CD1c-positive myeloid dendritic cell (primary cell): ENCODE measurements at regions not wholly inside any gene's neighbourhood (a gene's known extent, or its start where the extent isn't known, plus 50 kb on each side); places are given as distances from the start of the nearest gene placed in this dataset.
"Not testable (repeated sequence)": the region's sequence is repeated elsewhere in the genome, so short reads cannot be mapped to it uniquely, and the experiment has no call there.

Experiments
- DNase-seq: peaks from one replicate; pipeline ENCODE4 v3.0.0-alpha.2; 2016; ENCODE audit errors: extremely low spot score

GRCh38 chr2:142332196-142332595 lies 201.4 kb upstream of the LRP1B start:
- no peak for DNase-seq

GRCh38 chr2:142330458-142330857 lies 199.6 kb upstream of the LRP1B start:
- DNase-seq: no peak

- no peak for DNase-seq
These were observed 195.1 kb upstream of the LRP1B start for GRCh38 chr2:142325870-142326269.

GRCh38 chr2:142323206-142323605 lies 192.4 kb upstream of the LRP1B start:
- no peak for DNase-seq

- no peak for DNase-seq
These were observed 191.0 kb upstream of the LRP1B start for GRCh38 chr2:142321706-142322280.

GRCh38 chr2:142320067-142320466 lies 189.3 kb upstream of the LRP1B start:
- no peak for DNase-seq

- no peak for DNase-seq
These were observed 185.2 kb upstream of the LRP1B start for GRCh38 chr2:142316049-142316448.

GRCh38 chr2:142315346-142315745 lies 184.5 kb upstream of the LRP1B start:
- DNase-seq: no peak

- no peak for DNase-seq
These were observed 183.3 kb upstream of the LRP1B start for GRCh38 chr2:142314164-142314563.

GRCh38 chr2:142310530-142310929 lies 179.7 kb upstream of the LRP1B start:
- DNase-seq: no peak

GRCh38 chr2:142308744-142309143 lies 177.9 kb upstream of the LRP1B start:
- no peak for DNase-seq

- DNase-seq: no peak
These were observed 176.8 kb upstream of the LRP1B start for GRCh38 chr2:142307616-142308115.

- no peak for DNase-seq
These were observed 176.3 kb upstream of the LRP1B start for GRCh38 chr2:142307086-142307485.

GRCh38 chr2:142306131-142306530 lies 175.3 kb upstream of the LRP1B start:
- DNase-seq: no peak

- DNase-seq: no peak
These were observed 169.7 kb upstream of the LRP1B start for GRCh38 chr2:142300517-142300916.

- no peak for DNase-seq
These were observed 168.2 kb upstream of the LRP1B start for GRCh38 chr2:142299021-142299420.

- no peak for DNase-seq
These were observed 163.4 kb upstream of the LRP1B start for GRCh38 chr2:142294225-142294624.

- DNase-seq: no peak
These were observed 161.2 kb upstream of the LRP1B start for GRCh38 chr2:142291969-142292368.

- DNase-seq: no peak
These were observed 160.1 kb upstream of the LRP1B start for GRCh38 chr2:142290931-142291330.

- DNase-seq: no peak
These were observed 155.8 kb upstream of the LRP1B start for GRCh38 chr2:142286618-142287017.

- DNase-seq: no peak
These were observed 154.7 kb upstream of the LRP1B start for GRCh38 chr2:142285480-142285879.

GRCh38 chr2:142284336-142284735 lies 153.5 kb upstream of the LRP1B start:
- not testable (repeated sequence) for DNase-seq

GRCh38 chr2:142280831-142281230 lies 150.0 kb upstream of the LRP1B start:
- DNase-seq: no peak

GRCh38 chr2:142270990-142271389 lies 140.2 kb upstream of the LRP1B start:
- DNase-seq: no peak
